Uterus (tissue), 3 donors: ENCODE measurements at regions not wholly inside any gene's neighbourhood (a gene's known extent, or its start where the extent isn't known, plus 50 kb on each side); places are given as distances from the start of the nearest gene placed in this dataset.

Experiments
- DNase-seq, 2 donors: peaks; one replicate each; pipeline ENCODE4 v3.0.0-alpha.2; 2019 to 2020
- H3K27ac ChIP-seq, 2 donors: fragments of 200-600 bp; sonication (generic); 1 replicate in 1 of 2; 2 replicates in 1 of 2; pipeline ENCODE4 v1.5.1; 2016 to 2018
- H3K27me3 ChIP-seq, 2 donors: fragments of 200-600 bp; sonication (generic); one replicate each; pipeline ENCODE4 v1.5.1; 2018 to 2019; ENCODE audit warnings: control low read depth in 1 of 2
- H3K36me3 ChIP-seq, 2 donors: fragments of 200-600 bp; sonication (generic); one replicate each; pipeline ENCODE4 v1.5.1; 2019; ENCODE audit warnings: control low read depth in 1 of 2
- H3K4me1 ChIP-seq, 2 donors: fragments of 200-600 bp; sonication (generic); one replicate each; pipeline ENCODE4 v1.5.1; 2018 to 2019; ENCODE audit warnings: control low read depth in 1 of 2
- H3K4me3 ChIP-seq, 2 donors: fragments of 200-600 bp; sonication (generic); 1 replicate in 1 of 2; 2 replicates in 1 of 2; pipeline ENCODE4 v1.5.1; 2018 to 2019; ENCODE audit warnings: mild to moderate bottlenecking in 1 of 2
- H3K9me3 ChIP-seq, 2 donors: fragments of 200-600 bp; sonication (generic); one replicate each; pipeline ENCODE4 v1.5.1; 2019; ENCODE audit warnings: control low read depth in 1 of 2
- POLR2A ChIP-seq, 2 donors: fragments of 450-650 bp; IDR thresholded peaks; one replicate each; pipeline ENCODE4 v1.6.1; 2016; ENCODE audit warnings: antibody characterized with exemption in 2 of 2, mild to moderate bottlenecking in 1 of 2, moderate library complexity in 1 of 2
- intact Hi-C: fragments of 100-400 bp; cut with DNase I; formaldehyde crosslinking; loops from one replicate; pipeline ENCODE4 v1.15.1; 2023; ENCODE audit warnings: low total_unique reads
- TF ChIP-seq, protein P1 (sequence below), 4 experiments: fragments of 200-600 bp in 2 of 4; fragments of 450-650 bp in 2 of 4; sonication (generic) in 2 of 4; IDR thresholded peaks; one replicate each; pipeline ENCODE4 v1.5.1; 2016 to 2019; ENCODE audit warnings: antibody characterized with exemption in 4 of 4, mild to moderate bottlenecking in 2 of 4, moderate library complexity in 1 of 4
- donor health status: DM: yes; HTN: yes; CAD: no.

DNA sequence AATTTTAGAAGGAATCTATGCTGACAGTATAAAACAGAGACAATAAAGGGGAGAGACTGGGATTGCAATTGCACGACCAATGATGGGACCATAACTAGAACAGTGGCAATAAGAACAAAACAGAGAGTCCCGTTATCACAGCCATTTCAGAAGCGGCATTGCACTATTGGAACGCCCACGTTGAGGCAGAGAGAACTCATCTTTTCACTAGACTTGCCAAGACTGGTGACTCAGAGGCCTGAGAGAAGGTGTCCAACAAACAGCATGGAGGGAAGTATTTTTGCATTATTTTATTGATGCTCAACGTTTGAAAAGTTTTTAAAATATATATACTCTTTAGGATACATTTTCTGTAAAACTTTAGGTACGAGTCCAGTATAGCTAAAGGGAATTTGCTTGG lies 737.7 kb downstream of the TLE1 start:
- peak overlapping the region in 1 of 2 donors; percentile 43 for H3K27ac ChIP-seq
- no peaks in the 10 kb centered on the region for H3K36me3 ChIP-seq
- peaks cover 0 to 3% of the 10 kb centered on the region in 2 donors for H3K4me1 ChIP-seq
- intact Hi-C loops, result no loop called here
- no peak for TF ChIP-seq POLR2A (IDR thresholded peaks at IDR 0.05)
- TF ChIP-seq, protein P1, sequence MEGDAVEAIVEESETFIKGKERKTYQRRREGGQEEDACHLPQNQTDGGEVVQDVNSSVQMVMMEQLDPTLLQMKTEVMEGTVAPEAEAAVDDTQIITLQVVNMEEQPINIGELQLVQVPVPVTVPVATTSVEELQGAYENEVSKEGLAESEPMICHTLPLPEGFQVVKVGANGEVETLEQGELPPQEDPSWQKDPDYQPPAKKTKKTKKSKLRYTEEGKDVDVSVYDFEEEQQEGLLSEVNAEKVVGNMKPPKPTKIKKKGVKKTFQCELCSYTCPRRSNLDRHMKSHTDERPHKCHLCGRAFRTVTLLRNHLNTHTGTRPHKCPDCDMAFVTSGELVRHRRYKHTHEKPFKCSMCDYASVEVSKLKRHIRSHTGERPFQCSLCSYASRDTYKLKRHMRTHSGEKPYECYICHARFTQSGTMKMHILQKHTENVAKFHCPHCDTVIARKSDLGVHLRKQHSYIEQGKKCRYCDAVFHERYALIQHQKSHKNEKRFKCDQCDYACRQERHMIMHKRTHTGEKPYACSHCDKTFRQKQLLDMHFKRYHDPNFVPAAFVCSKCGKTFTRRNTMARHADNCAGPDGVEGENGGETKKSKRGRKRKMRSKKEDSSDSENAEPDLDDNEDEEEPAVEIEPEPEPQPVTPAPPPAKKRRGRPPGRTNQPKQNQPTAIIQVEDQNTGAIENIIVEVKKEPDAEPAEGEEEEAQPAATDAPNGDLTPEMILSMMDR (IDR thresholded peaks at IDR 0.05), result no peak
- H3K9me3 ChIP-seq, result no peaks in the 10 kb centered on the region
- no peak overlapping the region for H3K4me3 ChIP-seq
- H3K27me3 ChIP-seq, result no peaks in the 10 kb centered on the region
- DNase-seq, result peak; percentile 42 to 59

DNA sequence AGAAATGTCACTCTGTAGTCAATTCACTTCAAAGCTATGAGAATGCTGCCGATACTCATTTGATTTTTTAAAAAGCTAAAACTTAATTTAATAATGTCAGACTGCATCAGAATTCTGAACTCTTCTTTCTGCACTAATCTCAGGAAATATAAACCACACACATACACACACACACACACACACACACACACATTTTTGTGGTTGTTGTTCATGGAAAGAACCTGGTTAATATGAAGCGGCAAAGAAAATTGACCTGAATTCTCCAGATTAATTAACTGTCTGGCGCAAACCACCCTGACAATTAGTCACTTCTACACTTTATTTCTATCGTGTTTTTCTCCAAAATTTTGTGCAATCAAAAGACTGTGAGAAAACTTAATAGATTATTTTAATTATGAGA lies 740.5 kb downstream of the TLE1 start:
- intact Hi-C loops, result no loop called here
- H3K27ac ChIP-seq, result peak overlapping the region in 1 of 2 donors; percentile 75
- H3K4me3 ChIP-seq, result no peak overlapping the region
- DNase-seq, result no peak
- no peaks in the 10 kb centered on the region for H3K27me3 ChIP-seq
- no peak for TF ChIP-seq POLR2A (IDR thresholded peaks at IDR 0.05)
- TF ChIP-seq, protein P1 (IDR thresholded peaks at IDR 0.05), result no peak
- H3K9me3 ChIP-seq, result no peaks in the 10 kb centered on the region
- H3K4me1 ChIP-seq, result peaks cover 0 to 3% of the 10 kb centered on the region in 2 donors
- H3K36me3 ChIP-seq, result no peaks in the 10 kb centered on the region

DNA sequence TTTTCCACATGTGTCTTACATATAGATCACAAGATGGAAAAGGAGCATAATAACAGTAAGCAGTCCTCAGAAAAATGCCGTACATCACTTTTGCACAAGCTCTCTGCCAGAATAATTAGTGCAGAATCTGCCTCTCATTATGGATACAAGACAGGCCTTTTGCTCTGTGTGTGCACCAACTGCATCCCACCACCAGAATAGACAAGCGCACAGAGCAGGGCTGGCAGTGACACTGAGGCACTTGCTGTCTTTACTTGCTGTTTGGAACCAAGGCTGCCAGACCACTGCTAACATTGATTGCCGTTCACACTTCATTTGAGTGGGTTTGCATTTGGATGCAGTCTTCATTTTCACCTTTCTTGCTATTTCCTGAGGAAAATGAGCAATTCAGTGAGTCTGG lies 741.3 kb downstream of the TLE1 start:
- intact Hi-C loops, result no loop called here
- H3K4me3 ChIP-seq, result no peak overlapping the region
- TF ChIP-seq POLR2A (IDR thresholded peaks at IDR 0.05), result no peak
- TF ChIP-seq, protein P1 (IDR thresholded peaks at IDR 0.05), result no peak
- H3K27me3 ChIP-seq, result no peaks in the 10 kb centered on the region
- H3K36me3 ChIP-seq, result no peaks in the 10 kb centered on the region
- H3K27ac ChIP-seq, result peak overlapping the region; percentile 47 to 75
- DNase-seq, result no peak
- H3K9me3 ChIP-seq, result no peaks in the 10 kb centered on the region
- peaks cover 0 to 3% of the 10 kb centered on the region in 2 donors for H3K4me1 ChIP-seq

DNA sequence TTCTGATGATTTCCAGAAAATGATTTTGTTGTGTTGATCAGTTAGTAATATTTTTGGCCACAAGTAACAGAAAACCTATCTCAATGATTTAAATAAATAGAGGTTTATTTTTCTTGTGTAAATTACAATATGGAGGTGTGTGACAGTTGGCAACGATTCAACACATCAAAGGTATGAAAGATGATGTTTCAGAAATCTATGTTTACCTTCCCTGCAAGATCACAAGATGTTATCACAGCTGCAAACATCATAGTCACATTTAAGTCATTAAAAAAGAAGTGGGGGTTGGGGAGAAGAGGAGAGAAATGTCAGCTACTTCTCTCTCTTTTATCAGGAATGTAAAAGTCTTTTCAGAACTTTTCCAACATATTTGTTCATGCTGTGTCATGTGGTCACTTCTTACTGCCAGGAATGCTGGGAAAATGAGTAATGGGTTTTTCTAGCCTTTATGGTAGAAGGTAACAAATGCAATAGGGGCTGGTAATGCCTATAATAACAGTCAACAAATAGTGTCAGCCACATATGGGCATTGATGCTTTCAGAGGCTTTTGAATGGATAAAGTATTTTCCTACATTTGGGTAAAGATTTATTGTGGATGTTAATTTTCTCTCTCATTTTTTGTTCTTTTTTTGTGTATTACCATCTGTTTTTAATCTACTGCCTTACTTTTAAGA lies 742.7 kb downstream of the TLE1 start:
- no peak for TF ChIP-seq POLR2A (IDR thresholded peaks at IDR 0.05)
- TF ChIP-seq, protein P1 (IDR thresholded peaks at IDR 0.05), result no peak
- no peak for DNase-seq
- intact Hi-C loops, result no loop called here
- Histone ChIP-seq H3K27ac (peak overlapping the region; percentile 47 to 75), H3K4me3 (no peak overlapping the region), H3K36me3 (no peaks in the 10 kb centered on the region), H3K9me3 (no peaks in the 10 kb centered on the region), H3K27me3 (no peaks in the 10 kb centered on the region), H3K4me1 (peaks cover 0 to 3% of the 10 kb centered on the region in 2 donors)

DNA sequence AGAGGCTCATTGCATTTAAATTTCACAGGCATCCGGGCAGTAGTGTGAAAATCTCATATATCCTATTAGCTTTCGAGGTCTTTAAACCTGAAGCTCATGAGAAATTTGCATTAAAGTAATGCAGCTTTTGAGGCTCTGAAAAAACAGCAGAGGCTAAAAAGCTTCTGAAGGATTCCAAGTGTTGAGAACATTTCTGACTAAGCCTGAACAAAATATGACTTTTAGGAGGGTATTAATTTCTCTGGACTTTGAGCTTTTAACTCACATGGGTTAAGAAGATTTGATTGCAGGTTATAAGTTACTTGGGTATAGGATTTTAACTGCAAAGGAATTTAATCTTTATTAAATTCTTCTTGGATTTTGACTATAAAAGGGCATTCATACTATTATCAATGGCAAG lies 743.9 kb downstream of the TLE1 start:
- Histone ChIP-seq H3K27ac (peak overlapping the region in 1 of 2 donors; percentile 75), H3K9me3 (no peaks in the 10 kb centered on the region), H3K4me3 (no peak overlapping the region), H3K4me1 (peaks cover 0 to 3% of the 10 kb centered on the region in 2 donors), H3K27me3 (no peaks in the 10 kb centered on the region), H3K36me3 (no peaks in the 10 kb centered on the region)
- intact Hi-C loops, result no loop called here
- no peak for DNase-seq
- TF ChIP-seq, protein P1 (IDR thresholded peaks at IDR 0.05), result no peak
- no peak for TF ChIP-seq POLR2A (IDR thresholded peaks at IDR 0.05)
